B cell (primary cell): ENCODE measurements at regions not wholly inside any gene's neighbourhood (a gene's known extent, or its start where the extent isn't known, plus 50 kb on each side); places are given as distances from the start of the nearest gene placed in this dataset.

Experiments
- EZH2 ChIP-seq: IDR thresholded peaks from 2 replicates; pipeline ENCODE4 v1.6.1; 2012; ENCODE audit warnings: borderline replicate concordance, low read depth, mild to moderate bottlenecking, moderate library complexity, low read length; ENCODE audit not compliant: insufficient read depth, poor library complexity, severe bottlenecking
- TF ChIP-seq, protein P1 (sequence below): fragments of 200-600 bp; IDR thresholded peaks from one replicate; pipeline ENCODE4 v1.8.0; 2022; ENCODE audit warnings: antibody characterized with exemption, mild to moderate bottlenecking

DNA sequence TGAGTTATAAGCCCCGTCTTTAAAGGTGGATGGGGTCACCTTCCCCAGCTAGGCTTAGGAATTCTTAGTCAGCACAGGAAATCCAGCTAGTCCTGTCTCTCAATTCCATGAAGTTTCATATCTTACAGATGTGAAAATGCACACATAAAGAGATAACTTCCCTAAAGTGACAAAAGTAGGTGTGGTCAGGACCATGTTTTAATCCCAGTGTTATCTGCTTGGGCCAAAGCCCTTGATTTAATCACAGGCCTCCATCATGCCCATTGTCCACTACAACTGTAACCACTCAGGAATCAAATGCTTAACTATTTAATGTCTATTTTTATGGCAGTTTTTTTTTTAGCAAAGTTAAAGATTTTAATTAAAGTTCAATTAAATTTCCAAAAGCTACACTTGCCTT is 194.4 kb upstream of the BTG1 start:
- no peak for TF ChIP-seq EZH2
- TF ChIP-seq, protein P1, sequence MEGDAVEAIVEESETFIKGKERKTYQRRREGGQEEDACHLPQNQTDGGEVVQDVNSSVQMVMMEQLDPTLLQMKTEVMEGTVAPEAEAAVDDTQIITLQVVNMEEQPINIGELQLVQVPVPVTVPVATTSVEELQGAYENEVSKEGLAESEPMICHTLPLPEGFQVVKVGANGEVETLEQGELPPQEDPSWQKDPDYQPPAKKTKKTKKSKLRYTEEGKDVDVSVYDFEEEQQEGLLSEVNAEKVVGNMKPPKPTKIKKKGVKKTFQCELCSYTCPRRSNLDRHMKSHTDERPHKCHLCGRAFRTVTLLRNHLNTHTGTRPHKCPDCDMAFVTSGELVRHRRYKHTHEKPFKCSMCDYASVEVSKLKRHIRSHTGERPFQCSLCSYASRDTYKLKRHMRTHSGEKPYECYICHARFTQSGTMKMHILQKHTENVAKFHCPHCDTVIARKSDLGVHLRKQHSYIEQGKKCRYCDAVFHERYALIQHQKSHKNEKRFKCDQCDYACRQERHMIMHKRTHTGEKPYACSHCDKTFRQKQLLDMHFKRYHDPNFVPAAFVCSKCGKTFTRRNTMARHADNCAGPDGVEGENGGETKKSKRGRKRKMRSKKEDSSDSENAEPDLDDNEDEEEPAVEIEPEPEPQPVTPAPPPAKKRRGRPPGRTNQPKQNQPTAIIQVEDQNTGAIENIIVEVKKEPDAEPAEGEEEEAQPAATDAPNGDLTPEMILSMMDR: no peak
